Uterus (tissue), 2 donors: ENCODE measurements at regions not wholly inside any gene's neighbourhood (a gene's known extent, or its start where the extent isn't known, plus 50 kb on each side); places are given as distances from the start of the nearest gene placed in this dataset.

Source experiments
- CTCF ChIP-seq, 4 experiments: fragments of 200-600 bp in 2 of 4; fragments of 450-650 bp in 2 of 4; sonication (generic) in 2 of 4; IDR thresholded peaks; one replicate each; pipeline ENCODE4 v1.5.1; 2016 to 2019; ENCODE audit warnings: antibody characterized with exemption in 4 of 4, mild to moderate bottlenecking in 2 of 4, moderate library complexity in 1 of 4
- POLR2A ChIP-seq, 2 donors: fragments of 450-650 bp; IDR thresholded peaks; one replicate each; pipeline ENCODE4 v1.6.1; 2016; ENCODE audit warnings: antibody characterized with exemption in 2 of 2, mild to moderate bottlenecking in 1 of 2, moderate library complexity in 1 of 2

GRCh38 chr5:175092691-175093090 is 351.3 kb downstream of the DRD1 start:
- no peak for TF ChIP-seq CTCF (IDR thresholded peaks at IDR 0.05)
- no peak for TF ChIP-seq POLR2A (IDR thresholded peaks at IDR 0.05)
